HL-60 (cell line): ENCODE measurements at regions not wholly inside any gene's neighbourhood (a gene's known extent, or its start where the extent isn't known, plus 50 kb on each side); places are given as distances from the start of the nearest gene placed in this dataset.

ENCODE experiments used
- DNase-seq, 2 experiments: peaks; one replicate each; pipeline ENCODE4 v3.0.0-alpha.2; 2010 to 2020; ENCODE audit warnings: low read depth in 1 of 2, low spot score in 1 of 2
- H3K27ac ChIP-seq: fragments of 250-450 bp; sonication (Bioruptor Pico); replicated peaks from 2 replicates; pipeline ENCODE4 v1.5.1; 2020; ENCODE audit warnings: mild to moderate bottlenecking, moderate library complexity
- H3K27me3 ChIP-seq: fragments of 250-450 bp; sonication (Bioruptor Pico); 2 replicates; pipeline ENCODE4 v1.5.1; 2021; ENCODE audit warnings: mild to moderate bottlenecking, moderate library complexity; ENCODE audit not compliant: insufficient read depth, poor library complexity, severe bottlenecking
- H3K4me3 ChIP-seq: replicated peaks from 2 replicates; pipeline ENCODE4 v1.5.1; 2011; ENCODE audit warnings: mild to moderate bottlenecking, control low read depth, low read length; ENCODE audit not compliant: insufficient read depth
- CTCF ChIP-seq: IDR thresholded peaks from one replicate; pipeline ENCODE4 v1.5.1; 2011; ENCODE audit warnings: low read length, control low read depth, inconsistent platforms; ENCODE audit not compliant: insufficient read depth
- GABPA ChIP-seq: IDR thresholded peaks from 2 replicates; pipeline ENCODE4 v1.6.1; 2012; ENCODE audit warnings: low read depth
- POLR2AphosphoS5 ChIP-seq: IDR thresholded peaks from 2 replicates; pipeline ENCODE4 v1.6.1; 2012; ENCODE audit warnings: low read depth
- REST ChIP-seq: IDR thresholded peaks from 2 replicates; pipeline ENCODE4 v1.6.1; 2012; ENCODE audit warnings: low read depth; ENCODE audit not compliant: insufficient replicate concordance
- SPI1 ChIP-seq: IDR thresholded peaks from 2 replicates; pipeline ENCODE4 v1.6.1; 2012; ENCODE audit warnings: low read depth, mild to moderate bottlenecking, borderline replicate concordance

- H3K4me3 ChIP-seq = no peak overlapping the region
- H3K27me3 ChIP-seq = no peaks in the 10 kb centered on the region
- H3K27ac ChIP-seq = no peak overlapping the region
- DNase-seq = no peak
- no peak for TF ChIP-seq REST
- no peak for TF ChIP-seq GABPA
- TF ChIP-seq POLR2AphosphoS5 = no peak
- TF ChIP-seq CTCF = no peak
- no peak for TF ChIP-seq SPI1
These were observed 501.6 kb downstream of the PPARGC1A start for GRCh38 chr4:23388255-23388654.

GRCh38 chr4:23384741-23385140 is 505.1 kb downstream of the PPARGC1A start:
- Histone ChIP-seq H3K27ac (no peak overlapping the region), H3K27me3 (no peaks in the 10 kb centered on the region), H3K4me3 (no peak overlapping the region)
- no peak for TF ChIP-seq GABPA
- no peak for TF ChIP-seq POLR2AphosphoS5
- TF ChIP-seq CTCF = no peak
- TF ChIP-seq REST = no peak
- no peak for TF ChIP-seq SPI1
- no peak for DNase-seq

GRCh38 chr4:23382879-23383278 is 507.0 kb downstream of the PPARGC1A start:
- no peak for TF ChIP-seq GABPA
- DNase-seq = peak in 1 of 2 experiments; percentile 6
- Histone ChIP-seq H3K27ac (no peak overlapping the region), H3K27me3 (no peaks in the 10 kb centered on the region), H3K4me3 (no peak overlapping the region)

- Histone ChIP-seq H3K27ac (no peak overlapping the region), H3K27me3 (no peaks in the 10 kb centered on the region), H3K4me3 (no peak overlapping the region)
- no peak for DNase-seq
- TF ChIP-seq GABPA (no peak), POLR2AphosphoS5 (no peak), CTCF (no peak), REST (no peak), SPI1 (no peak)
These were observed 515.6 kb downstream of the PPARGC1A start for GRCh38 chr4:23374259-23374658.
